Ecto neural progenitor cell (in vitro differentiated cells): ENCODE measurements at regions not wholly inside any gene's neighbourhood (a gene's known extent, or its start where the extent isn't known, plus 50 kb on each side); places are given as distances from the start of the nearest gene placed in this dataset.
"Not testable (repeated sequence)": the region's sequence is repeated elsewhere in the genome, so short reads cannot be mapped to it uniquely, and the experiment has no call there.

ENCODE experiments used
- DNase-seq: peaks from one replicate; pipeline ENCODE4 v3.0.0-alpha.2; 2018; ENCODE audit warnings: low spot score

DNA sequence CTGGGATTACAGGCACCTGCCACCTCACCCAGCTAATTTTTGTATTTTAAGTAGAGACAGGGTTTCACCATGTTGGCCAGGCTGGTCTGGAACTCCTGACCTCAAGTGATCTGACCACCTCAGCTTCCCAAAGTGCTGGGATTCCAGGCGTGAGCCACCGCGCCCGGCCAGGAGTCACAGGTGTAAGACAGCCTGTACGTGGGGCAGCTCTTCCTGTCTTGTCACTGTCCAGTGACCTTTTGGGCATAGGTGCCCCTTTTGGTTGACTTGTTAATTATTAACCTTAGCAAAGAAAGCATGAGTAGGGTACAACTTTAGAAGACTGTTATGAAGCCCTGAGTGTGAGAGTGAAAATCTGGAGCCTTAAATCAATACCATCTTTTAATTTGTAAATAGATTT lies 703.7 kb upstream of the SOX11 start:
- DNase-seq: not testable (repeated sequence)

DNA sequence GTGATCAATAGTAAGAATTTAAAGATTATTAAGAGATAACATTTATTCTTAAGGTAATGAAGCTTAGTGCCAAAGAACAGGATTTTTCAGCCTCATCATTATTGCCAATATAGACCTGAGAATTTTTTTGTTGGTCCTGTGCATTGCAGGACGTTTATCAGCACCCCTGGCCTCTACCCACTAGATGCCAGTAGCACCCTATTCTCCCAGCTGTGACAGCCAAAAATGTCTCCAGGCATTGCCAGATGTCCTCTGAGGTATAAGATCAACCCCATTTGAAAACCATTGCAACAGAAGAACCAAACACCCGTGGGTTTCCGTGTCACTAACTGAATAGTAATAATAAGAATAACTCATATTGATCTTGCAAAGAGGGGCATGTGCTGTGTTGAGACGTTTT lies 700.0 kb upstream of the SOX11 start:
- DNase-seq: no peak

DNA sequence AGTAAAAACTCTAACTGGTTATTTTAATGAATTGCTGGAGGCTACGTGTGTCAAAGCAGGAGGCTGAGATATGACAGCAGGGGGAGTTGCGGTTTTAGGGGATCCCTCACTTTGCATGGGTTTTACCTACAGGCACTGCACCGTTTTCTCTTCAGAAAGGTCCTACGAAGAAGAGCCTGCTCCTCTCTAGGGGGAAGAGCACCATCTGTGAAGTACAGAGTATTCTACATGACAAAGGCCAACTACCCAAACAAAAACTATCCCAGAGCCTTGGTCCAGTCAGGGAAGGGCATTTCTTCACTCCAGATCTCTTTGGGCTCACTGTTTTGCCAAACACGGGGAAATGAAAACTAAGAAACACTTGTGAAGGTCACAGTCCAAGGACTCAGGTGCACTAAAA lies 696.7 kb upstream of the SOX11 start:
- DNase-seq: no peak

DNA sequence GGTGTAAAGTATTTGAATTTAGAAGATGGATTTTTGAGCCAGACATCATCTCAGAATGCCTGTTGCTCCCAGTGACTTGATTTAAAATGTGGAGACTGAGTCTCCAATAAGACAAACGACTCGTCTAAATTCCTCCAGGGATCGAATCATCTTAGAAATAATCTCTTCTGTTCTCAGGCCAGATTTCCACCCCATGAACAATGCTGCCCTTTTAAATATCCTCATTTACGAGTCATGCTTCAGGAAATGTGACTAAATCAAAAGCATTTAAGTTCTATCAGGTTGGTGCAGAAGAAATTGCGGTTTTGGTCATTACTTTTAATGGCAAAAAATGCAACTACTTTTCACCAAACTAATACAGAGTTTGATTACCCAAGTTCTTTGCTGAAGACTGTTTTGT lies 684.6 kb upstream of the SOX11 start:
- no peak for DNase-seq

DNA sequence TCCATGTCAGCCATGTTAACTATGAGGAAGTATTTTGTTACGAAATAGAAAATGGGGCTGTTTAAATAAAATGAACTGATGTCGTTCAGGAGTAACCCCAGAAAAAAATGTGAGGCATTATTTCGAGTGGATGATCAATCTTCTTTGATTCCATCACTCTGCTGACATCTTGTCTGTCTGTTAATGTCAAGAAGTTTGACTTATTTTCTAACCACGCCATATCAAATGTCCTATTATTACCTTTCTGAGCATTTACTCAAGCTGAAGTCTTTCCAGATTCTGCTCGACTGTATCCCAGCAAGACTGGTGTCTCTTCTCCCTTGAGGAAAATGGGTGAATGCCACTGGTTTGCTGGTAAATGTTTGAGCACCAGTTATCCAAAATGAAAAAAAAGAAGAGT lies 672.9 kb upstream of the SOX11 start:
- no peak for DNase-seq

DNA sequence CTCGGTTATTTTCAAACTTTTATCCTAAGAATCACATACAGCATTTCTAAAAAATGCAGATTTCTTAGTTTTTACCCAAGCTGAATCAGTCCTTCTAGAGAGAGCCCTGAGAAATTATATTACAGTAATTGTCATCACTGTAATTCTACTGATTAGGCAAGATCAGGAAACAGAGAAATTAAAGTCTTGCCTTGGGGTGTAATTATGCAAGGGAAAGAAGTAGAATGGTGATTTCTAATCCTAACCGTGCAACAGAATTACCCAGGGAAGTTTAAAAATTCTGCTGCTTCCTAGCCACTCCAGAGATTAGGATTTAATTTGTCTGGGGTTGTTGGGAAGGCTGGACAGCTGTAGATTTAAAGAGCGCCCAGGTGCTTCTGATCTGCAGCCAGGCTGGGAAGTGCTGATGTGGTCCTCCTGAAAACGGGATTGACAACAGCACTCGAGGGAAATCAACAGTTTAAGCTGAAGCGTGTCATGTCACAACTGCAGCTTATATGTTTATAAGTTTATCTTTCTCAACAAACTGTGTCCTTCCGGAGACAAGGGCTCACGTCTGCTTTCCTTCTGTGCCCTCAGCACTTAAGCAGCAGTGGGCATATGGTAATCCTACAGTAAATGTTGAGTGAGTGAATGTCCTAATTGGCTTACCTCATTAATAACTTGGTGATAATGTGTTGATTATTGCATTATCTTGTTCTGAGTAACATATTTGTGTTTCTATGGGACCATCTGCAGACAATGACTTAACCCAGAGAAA lies 671.9 kb upstream of the SOX11 start:
- no peak for DNase-seq

DNA sequence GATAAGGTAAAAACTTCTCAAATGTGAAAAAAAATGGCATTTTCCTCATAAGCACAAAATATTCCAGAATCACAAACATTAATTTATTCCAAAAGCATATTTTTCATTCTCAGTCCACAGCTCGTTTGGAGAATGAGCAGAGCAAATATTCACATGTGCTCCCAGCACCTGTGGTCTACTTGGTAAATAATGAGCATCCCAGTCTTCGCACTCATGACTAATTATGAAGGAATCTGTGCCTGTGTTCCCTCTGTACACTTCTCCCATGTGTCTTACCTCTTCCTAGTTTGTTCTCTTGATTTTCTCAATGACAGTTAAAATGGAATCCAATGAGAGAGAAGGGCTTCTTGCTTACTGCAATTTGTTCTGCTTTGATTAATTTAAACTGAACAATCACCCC lies 671.0 kb upstream of the SOX11 start:
- no peak for DNase-seq

DNA sequence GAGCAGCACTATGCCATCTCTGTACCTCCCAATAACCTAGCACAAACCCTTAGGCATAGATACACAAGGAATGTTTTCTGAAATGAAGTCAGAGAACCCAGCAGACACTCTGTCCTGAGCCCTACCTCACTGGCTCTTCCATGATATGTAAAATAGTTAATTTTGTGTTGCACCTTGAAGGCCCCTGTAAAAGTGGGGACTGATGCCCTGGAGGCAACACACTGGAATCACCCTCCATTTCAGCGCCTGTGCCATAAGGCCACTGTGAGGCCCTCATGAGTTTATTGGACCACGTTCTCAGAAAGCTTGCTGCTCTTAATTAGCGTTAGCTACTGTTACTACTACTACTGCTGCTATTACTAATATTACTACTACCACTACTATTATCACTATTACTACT lies 670.1 kb upstream of the SOX11 start:
- no peak for DNase-seq

DNA sequence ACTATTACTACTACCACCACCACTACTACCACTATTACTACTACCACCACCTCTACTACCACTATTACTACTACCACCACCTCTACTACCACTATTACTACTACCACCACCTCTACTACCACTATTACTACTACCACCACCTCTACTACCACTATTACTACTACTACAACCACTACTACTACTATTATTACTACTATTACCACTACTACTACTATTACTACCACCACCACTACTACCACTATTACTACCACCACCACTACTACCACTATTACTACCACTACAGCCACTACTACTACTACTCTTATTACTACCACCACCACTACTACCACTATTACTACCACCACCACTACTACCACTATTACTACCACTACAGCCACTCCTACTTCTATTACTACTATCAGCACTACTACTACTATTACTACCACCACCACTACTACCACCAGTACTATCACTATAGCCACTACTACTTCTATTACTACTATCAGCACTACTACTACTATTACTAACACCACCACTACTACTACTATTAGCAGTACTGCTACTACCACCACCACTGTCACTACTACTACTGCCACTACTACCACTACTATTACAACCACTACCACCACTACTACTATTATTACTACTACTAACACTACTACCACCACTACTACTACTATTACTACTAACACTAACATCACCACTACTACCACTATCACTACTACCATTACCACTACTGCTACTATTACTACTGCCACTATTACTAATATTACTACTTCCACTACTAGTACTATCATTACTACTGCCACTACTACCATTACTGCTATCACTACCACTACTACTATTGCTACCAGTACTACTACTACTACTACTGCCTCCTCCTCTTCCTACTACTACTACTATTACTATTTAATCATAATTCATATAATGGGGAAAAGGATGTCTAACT lies 669.2 kb upstream of the SOX11 start:
- DNase-seq: not testable (repeated sequence)

DNA sequence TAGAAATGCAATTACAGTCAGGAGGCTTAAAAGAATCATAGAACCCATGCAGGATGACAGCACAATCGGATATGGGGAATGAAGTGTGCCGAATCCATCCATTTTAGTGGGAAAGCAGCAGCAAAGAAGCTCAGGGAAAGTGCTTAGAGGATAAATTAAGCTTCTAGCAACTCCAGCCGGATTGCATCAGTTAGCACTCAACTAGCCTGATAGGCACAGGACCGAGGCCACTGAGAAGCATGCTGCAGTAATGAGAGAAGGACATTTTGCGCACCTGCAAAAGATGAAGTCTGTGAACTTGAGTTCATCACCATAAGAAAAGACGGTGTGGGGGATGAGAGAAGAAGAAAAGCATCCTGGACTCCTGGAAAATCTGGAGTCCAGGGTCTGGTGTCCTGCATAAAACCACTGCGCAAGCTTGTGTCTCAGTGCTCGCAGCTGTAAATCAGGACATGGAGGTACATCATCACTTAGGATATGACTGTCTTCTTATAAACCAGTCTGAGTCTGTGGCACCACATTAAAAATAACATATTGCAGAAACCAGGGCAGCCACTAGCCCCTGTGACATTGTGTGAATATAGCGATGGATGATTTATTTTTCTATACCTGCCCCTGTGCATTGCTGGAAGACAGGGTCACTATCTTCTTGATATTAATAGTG lies 665.5 kb upstream of the SOX11 start:
- DNase-seq: no peak

DNA sequence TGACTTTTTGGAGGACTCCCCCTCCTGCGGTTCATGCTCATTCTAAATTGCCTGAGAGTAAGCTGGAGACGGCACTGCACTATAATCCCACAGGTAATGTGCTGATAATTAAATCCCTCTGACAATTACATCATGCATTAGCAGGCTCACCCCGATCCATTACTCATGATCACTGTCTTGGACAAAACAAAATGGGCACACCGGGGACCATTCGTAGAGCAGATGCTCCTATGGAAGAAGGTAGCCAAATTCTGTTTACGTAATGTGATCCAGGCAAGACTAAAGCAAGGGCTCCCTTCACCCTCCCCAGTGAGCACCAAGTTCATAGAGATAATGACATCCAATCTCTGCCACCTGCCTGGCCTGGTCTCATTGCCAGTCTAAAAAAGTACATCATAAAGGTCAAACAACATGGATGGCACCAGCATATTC lies 657.1 kb upstream of the SOX11 start:
- DNase-seq: no peak

DNA sequence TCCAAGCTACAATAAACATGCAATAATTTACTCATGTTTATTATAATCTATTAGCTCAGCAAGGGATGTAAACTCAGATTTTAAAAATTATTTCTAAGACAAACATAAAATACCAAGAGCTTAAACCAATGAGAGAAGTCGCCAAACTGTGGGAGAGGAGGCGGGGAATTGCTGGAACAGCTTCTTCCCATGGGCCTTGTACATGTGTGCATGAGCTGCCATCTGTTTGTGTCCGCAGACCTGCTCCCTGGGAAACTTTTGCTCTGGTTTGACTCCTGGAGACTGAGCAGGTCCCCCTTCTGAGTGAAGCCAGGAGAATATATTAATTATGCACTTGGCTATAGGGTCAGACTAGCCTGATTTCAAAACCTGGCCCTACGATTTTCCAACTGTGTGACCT lies 655.9 kb upstream of the SOX11 start:
- no peak for DNase-seq

DNA sequence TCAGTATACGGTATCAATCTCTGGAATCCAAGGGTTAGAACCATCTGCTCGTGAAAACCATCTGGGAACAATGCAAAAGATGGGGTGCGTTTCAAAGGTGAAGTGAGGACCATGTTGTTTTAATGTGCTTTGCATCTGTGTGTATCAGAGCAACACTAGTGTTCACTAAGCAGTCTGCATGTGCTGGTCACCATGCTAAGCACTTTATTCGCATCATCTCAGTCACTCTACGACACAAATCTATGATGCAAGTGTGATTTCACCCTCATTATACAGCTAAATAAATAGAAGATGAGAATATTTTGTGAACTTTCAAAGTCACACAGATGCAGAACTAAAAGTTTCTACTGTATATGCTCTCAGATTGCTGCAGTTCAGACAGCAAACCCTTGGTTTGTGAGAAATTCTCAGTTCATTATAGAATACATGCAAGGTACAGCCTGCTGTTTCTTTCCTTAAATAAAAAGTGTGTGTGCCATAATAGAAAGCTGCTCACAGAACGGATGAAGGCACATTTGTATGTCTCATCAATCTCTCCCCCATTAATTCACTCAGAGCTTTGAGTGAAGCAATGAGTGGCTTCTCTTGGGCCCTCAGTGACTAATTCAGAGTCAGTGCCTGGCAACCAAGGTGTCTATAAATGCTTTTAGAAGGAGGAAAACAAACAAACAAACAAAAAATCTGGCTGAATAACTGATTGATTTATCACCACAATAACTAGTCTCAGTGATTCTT lies 652.8 kb upstream of the SOX11 start:
- no peak for DNase-seq

DNA sequence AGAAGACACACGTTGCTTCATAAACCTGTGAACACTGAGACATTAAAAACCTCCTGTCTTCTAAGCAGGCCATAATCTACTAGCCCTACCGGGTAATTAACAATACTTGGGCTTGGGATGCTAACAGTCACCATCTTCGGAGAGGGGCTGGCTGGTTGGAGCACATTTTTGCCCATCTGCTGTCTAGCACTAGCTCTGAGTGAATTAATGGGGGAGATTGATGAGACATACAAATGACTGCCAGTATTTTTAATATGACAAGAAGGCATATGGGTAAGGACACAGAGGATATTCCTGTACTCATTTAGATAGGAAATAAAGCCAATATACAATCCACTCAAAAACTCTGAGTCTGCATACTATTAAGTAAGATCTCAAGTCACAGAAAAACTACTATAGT lies 651.6 kb upstream of the SOX11 start:
- DNase-seq: no peak

DNA sequence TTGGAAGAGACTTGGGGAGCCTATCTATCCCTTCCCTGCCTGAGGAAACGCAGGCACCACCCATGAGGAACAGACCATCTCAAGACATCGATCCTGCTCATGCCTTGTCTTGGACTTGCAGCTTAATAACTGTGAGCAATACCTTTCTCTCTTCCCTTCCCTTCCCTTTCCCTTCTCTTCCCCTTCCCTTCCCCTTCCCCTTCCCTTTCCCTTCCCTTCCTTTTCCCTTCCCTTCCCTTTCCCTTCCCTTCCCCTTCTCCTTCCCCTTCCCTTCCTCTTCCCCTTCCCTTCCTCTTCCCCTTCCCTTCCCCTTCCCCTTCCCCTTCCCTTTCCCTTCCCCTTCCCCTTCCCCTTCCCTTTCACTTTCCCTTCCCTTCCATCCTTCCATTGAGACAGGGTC lies 650.7 kb upstream of the SOX11 start:
- DNase-seq: no peak

DNA sequence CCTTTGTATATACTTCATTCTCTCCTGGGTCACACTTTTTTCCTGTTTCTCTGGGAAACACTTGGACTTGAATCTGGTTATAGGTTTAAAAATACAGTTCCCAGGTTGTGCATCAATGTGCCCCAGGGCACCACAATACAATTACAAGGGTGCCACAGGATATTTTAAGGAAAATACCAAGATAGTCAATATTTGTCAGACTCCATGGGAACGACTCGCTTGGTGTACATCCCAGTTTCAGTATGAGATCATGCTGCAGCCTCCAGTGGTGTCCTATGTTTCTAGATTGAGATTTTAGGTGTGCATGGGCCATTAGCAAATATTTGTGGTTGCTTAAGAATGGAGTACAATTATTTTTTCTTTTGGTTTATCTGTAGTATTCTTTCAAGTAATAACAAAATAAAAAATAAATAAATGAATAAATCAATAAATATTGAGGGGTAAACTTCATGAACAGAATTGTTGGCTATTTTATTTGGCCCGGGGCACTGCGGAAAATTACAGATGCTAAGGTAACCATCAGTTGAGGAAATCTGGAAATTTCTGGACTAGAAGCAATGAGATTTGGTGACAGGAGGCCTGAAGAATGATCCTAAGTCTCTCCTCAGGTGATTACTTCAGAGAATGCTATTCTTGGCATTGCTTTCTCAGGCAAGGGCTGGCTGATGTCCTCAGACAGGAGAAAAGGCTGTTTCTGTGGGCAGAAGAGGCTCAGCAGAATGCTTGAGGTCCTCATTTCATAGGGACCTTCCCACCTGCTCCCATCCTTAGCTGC lies 649.3 kb upstream of the SOX11 start:
- DNase-seq: no peak

DNA sequence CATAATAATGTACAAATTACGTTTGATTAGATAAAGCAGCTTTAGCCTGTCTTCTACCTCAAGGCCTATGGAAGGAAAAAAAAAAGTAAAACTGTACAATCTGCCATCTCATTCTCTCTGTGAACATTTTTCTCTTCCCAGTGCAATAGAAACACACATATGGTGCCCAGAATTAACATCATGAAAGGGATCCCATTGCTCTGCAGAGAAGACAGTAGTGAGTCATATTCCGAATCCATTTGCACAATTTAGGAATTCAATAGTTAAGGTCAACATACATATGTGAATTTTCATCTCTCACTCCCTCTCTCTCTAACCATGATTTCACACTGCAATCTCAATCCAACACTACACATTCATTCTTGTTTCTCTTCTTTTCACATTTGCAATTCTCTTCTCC lies 640.9 kb upstream of the SOX11 start:
- DNase-seq: no peak

DNA sequence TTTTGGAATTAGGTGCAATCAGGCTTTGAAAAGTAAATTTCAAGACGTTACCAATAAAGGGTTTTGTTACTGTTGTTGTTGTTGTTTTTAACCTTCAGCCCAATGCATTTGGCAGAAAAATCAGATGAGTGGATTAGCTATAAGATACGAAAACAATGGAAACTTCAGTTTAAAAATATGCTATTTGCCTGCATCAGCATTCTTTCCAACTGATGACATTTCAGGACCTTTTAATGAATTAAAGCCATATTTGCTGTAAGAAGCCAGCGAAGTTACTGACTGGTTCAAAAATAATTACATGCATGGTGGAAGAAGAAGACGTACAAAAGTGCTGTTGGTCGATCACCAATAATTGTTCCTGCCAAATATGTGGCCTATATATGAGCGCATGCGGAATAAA lies 639.3 kb upstream of the SOX11 start:
- no peak for DNase-seq

DNA sequence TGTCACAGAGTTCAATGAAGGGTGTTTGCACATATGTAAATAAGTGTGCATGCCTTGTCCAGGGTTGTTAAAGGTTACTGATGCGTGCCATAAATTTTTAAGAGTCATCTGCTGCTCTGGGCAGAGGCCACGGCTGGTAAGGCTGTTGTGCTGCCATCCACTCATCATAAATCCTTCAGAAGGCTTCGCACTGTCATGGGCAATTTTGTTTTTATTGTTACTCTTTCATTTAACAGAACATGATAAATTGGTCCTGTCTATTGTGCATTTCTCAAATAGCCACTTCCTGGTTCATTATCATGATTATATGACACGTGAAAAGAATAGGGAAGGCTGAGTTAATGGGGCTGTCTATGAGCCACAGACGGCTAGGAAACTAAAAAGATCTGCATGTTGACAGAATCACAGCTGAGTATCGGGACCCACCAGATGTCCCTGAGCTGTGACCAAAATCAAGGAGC lies 634.3 kb upstream of the SOX11 start:
- no peak for DNase-seq

DNA sequence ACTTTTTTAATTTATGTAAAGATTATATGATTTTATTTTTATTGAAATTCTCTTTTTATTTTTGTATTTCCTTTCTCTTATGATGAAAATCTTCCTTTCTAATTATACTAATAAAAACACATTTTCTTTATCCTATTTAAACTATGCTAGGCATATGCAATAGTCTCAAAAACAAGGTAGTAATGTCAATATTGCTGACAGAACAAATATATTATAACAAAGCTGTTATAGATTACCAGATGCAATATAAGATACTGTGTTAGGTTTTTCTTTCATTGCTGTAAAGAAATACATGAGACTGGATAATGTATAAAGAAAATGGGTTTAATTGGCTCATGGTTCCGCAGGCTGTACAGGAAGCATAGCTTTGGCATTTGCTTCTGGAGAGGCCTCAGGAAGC lies 631.2 kb upstream of the SOX11 start:
- DNase-seq: no peak

DNA sequence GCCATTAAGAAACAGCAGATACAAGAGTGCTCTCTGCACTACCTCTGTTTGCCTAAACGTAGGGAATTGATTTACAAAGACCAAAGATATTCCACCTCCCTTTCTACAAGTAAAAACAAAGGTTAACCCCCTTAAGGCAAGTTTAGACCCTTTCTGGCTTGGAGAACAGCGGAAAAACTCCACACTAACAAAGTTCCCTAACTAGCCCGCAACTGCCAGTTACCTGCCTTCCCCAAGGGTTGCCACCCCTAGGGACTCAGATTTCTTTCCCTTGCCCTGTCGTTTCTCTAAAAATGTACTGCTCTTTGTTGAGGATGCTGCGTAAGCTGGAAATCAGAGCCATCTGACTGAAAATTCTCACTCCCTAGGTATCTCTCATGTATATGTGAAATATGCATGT lies 627.5 kb upstream of the SOX11 start:
- no peak for DNase-seq
